ENCODE measurements at regions not wholly inside any gene's neighbourhood (a gene's known extent, or its start where the extent isn't known, plus 50 kb on each side); places are given as distances from the start of the nearest gene placed in this dataset.

DNA sequence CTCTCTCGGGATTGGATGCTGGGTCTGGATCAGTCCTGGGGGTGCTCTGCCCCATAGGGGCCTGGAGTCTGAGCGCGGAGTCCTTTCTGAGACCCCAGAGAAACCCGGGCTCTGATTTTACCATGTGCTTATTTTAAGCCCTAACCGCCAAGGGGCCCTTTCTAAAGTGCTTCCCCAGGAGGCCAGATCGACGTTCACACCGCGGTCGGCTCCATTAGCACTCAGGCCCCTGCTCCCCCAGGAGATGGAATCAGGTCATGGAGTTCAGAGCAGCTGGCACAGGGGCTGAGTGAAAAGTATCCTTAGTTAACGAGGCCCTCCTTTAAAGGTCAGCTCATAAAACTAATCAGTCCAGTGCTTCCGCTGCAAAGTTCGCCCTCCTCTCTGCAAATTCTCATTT, 159.4 kb upstream of the COBL start:
- DNase-seq (ENCODE audit: low read depth), result no peak
- no peak overlapping the region for H3K4me3 ChIP-seq (ENCODE audit: low read depth, low read length)
- TF ChIP-seq, protein P1, sequence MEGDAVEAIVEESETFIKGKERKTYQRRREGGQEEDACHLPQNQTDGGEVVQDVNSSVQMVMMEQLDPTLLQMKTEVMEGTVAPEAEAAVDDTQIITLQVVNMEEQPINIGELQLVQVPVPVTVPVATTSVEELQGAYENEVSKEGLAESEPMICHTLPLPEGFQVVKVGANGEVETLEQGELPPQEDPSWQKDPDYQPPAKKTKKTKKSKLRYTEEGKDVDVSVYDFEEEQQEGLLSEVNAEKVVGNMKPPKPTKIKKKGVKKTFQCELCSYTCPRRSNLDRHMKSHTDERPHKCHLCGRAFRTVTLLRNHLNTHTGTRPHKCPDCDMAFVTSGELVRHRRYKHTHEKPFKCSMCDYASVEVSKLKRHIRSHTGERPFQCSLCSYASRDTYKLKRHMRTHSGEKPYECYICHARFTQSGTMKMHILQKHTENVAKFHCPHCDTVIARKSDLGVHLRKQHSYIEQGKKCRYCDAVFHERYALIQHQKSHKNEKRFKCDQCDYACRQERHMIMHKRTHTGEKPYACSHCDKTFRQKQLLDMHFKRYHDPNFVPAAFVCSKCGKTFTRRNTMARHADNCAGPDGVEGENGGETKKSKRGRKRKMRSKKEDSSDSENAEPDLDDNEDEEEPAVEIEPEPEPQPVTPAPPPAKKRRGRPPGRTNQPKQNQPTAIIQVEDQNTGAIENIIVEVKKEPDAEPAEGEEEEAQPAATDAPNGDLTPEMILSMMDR (IDR thresholded peaks at IDR 0.05; ENCODE audit: insufficient read depth, low read depth, low read length), result no peak

DNA sequence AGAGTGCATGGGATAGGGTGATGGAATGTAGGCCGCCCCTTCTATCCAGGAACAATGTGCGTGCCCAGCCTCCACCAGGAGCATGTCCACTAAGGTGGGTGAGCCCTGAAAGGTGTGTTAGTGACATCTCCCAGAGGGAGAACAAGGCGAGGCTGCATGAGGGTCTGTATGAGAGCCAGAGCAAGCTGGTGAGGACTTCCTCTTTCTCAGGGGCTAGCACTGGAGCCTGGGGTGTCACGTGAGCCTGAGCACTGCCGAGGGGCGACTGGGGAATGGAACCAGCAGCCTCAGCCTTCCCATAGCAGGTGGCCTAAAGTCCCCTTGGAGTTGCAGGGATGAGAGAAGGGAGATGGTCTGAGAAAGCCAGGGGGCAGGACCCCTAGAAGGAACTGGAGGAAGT, 156.3 kb upstream of the COBL start:
- no peak for DNase-seq (ENCODE audit: low read depth)
- TF ChIP-seq, protein P1 (IDR thresholded peaks at IDR 0.05; ENCODE audit: insufficient read depth, low read depth, low read length), result no peak

DNA sequence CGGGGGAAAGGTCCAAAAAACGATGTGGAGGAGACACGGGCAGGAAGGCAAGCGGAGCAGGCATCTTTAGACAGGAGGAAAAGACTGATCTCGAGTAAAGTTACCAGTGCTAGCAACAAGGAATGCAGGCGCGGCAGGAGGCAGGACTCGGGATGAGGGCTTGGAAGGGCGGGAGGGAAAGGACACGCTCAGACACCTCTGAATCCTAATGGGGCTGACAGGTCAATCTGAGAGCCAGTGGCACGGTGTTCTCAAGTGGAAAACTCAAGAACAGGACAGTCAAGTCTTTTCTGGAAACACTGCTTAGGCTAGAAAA, 155.3 kb upstream of the COBL start:
- H3K4me3 ChIP-seq (ENCODE audit: low read depth, low read length), result no peak overlapping the region
- DNase-seq (ENCODE audit: low read depth), result no peak
- TF ChIP-seq, protein P1 (IDR thresholded peaks at IDR 0.05; ENCODE audit: insufficient read depth, low read depth, low read length), result no peak

More for the DNA sequence above, 156.3 kb upstream of the COBL start:
- no peak overlapping the region for H3K4me3 ChIP-seq (ENCODE audit: low read depth, low read length)

DNA sequence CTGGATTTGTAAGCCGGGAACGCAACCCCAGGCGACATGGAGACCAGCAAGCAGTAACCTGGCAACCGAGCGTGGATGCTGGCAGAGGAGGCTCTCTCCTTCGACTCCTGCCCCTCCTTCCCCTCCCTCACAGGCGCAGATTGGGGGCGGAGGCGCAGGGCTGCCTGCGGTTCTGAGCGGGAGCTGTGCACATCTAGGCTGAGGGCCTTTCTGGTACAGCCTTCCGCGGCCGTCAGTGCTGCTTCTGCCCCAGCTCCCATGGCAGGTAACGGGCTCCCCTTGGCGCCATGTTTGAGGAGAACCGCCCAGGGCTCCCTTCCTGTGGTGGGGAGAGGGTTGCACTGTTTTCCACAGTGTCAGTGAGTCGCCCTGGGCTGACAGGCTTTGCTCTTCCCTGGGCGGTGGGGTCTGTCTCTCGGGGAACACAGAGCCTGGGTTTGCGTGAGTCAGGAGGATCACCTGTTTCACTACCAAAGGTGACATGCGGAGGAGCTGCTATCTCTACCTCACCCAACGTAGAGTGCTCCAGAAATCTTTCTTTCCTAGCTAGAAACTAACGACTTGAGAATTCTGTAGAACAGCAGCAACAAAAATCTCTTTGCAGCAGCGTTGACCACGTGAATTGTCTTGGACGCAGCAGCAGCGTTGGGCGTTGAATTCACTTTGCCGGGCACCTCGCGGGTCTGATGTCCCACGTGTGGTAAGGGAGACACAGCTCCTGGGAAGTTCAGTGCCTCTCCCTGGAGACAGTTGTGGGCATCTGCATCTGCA, 154.8 kb upstream of the COBL start:
- DNase-seq (ENCODE audit: low read depth), result no peak
- TF ChIP-seq, protein P1 (IDR thresholded peaks at IDR 0.05; ENCODE audit: insufficient read depth, low read depth, low read length), result no peak
- H3K4me3 ChIP-seq (ENCODE audit: low read depth, low read length), result no peak overlapping the region

DNA sequence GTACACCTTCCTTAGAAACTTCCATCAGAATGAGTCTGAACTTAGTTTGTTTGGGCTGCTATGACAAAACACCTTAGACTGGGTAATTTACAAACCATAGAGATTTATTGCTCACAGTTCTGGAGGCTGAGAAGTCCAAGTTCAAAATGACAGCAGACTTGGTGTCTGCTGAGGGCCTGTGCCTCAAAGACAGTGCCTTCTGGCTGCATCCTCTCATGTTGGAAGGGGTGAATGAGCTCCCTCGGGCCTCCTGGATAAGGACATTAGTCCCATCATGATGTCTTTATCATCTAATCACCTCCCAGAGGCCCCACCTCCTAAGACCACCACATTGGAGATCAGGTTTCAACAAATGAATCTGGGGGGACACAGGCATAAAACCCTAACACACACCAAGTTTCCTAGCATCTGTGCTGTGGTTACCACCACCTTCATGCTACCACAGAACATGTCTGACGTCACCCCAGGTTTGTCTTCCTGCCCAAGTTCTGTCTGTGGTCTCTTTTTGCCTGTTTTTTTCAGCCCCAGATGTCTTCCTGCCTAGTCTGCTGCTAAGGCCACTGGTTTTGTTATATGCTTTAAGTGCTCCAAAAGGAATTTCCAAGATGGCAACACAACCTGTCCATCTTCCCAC, 150.9 kb upstream of the COBL start:
- TF ChIP-seq, protein P1 (IDR thresholded peaks at IDR 0.05; ENCODE audit: insufficient read depth, low read depth, low read length), result no peak
- H3K4me3 ChIP-seq (ENCODE audit: low read depth, low read length), result no peak overlapping the region
- DNase-seq (ENCODE audit: low read depth), result no peak

DNA sequence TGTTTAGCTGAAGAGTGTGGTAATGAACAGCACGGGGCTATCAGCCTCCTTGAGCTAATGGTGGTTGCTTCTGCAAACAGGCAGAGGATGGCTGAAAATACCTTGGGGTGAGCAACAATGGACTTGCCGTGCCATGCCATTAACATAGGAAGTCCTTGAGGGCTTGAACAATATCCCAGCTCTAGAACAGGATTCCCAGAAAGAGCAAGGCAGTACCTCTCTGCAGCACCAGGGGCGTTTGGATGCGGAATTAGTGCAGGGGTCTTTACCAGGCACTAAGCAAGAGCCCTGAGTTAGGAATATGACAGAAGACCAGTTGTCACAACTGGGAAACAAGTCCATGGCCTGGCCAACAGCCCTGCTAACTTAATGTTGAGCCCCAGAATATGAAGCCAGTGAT, 143.2 kb upstream of the COBL start:
- H3K4me3 ChIP-seq (ENCODE audit: low read depth, low read length), result no peak overlapping the region
- TF ChIP-seq, protein P1 (IDR thresholded peaks at IDR 0.05; ENCODE audit: insufficient read depth, low read depth, low read length), result no peak
- no peak for DNase-seq (ENCODE audit: low read depth)

All from fibroblast of villous mesenchyme (primary cell).